ENCODE measurements at regions not wholly inside any gene's neighbourhood (a gene's known extent, or its start where the extent isn't known, plus 50 kb on each side); places are given as distances from the start of the nearest gene placed in this dataset.
"Not testable (repeated sequence)": the region's sequence is repeated elsewhere in the genome, so short reads cannot be mapped to it uniquely, and the experiment has no call there.

GRCh38 chr1:104526158-104526795 lies 776.6 kb downstream of the AMY1C start:
- in situ Hi-C loops (cut with HindIII; ENCODE audit: low pct_ligation_motif_present, low pct_unique_long_range_greater_than_20kb, low sequenced_read_pairs): no loop called here
- no peak for DNase-seq

- in situ Hi-C loops (cut with HindIII; ENCODE audit: low pct_ligation_motif_present, low pct_unique_long_range_greater_than_20kb, low sequenced_read_pairs): no loop called here
- no peak for DNase-seq
Observed at GRCh38 chr1:104531990-104532389, 782.3 kb downstream of the AMY1C start.

- DNase-seq: no peak
- in situ Hi-C loops (cut with HindIII; ENCODE audit: low pct_ligation_motif_present, low pct_unique_long_range_greater_than_20kb, low sequenced_read_pairs): no loop called here
Observed at GRCh38 chr1:104574620-104575019, 824.9 kb downstream of the AMY1C start.

- no peak for DNase-seq
- in situ Hi-C loops (cut with HindIII; ENCODE audit: low pct_ligation_motif_present, low pct_unique_long_range_greater_than_20kb, low sequenced_read_pairs): no loop called here
Observed at GRCh38 chr1:104592926-104593325, 843.2 kb downstream of the AMY1C start.

- in situ Hi-C loops (cut with HindIII; ENCODE audit: low pct_ligation_motif_present, low pct_unique_long_range_greater_than_20kb, low sequenced_read_pairs): no loop called here
- no peak for DNase-seq
Observed at GRCh38 chr1:104593413-104594187, 843.9 kb downstream of the AMY1C start.

GRCh38 chr1:104617474-104617873 lies 867.8 kb downstream of the AMY1C start:
- in situ Hi-C loops (cut with HindIII; ENCODE audit: low pct_ligation_motif_present, low pct_unique_long_range_greater_than_20kb, low sequenced_read_pairs): no loop called here
- no peak for DNase-seq

GRCh38 chr1:104621221-104621620 lies 871.5 kb downstream of the AMY1C start:
- no peak for DNase-seq
- in situ Hi-C loops (cut with HindIII; ENCODE audit: low pct_ligation_motif_present, low pct_unique_long_range_greater_than_20kb, low sequenced_read_pairs): no loop called here

GRCh38 chr1:104624538-104624937 lies 874.8 kb downstream of the AMY1C start:
- no peak for DNase-seq
- in situ Hi-C loops (cut with HindIII; ENCODE audit: low pct_ligation_motif_present, low pct_unique_long_range_greater_than_20kb, low sequenced_read_pairs): no loop called here

- in situ Hi-C loops (cut with HindIII; ENCODE audit: low pct_ligation_motif_present, low pct_unique_long_range_greater_than_20kb, low sequenced_read_pairs): no loop called here
Observed at GRCh38 chr1:104629589-104629988, 879.9 kb downstream of the AMY1C start.

GRCh38 chr1:104630567-104631149 lies 881.0 kb downstream of the AMY1C start:
- no peak for DNase-seq
- in situ Hi-C loops (cut with HindIII; ENCODE audit: low pct_ligation_motif_present, low pct_unique_long_range_greater_than_20kb, low sequenced_read_pairs): no loop called here

More at GRCh38 chr1:104629589-104629988, 879.9 kb downstream of the AMY1C start:
- no peak for DNase-seq

GRCh38 chr1:104636581-104636980 lies 886.9 kb downstream of the AMY1C start:
- in situ Hi-C loops (cut with HindIII; ENCODE audit: low pct_ligation_motif_present, low pct_unique_long_range_greater_than_20kb, low sequenced_read_pairs): no loop called here
- DNase-seq: peak; percentile 7

- in situ Hi-C loops (cut with HindIII; ENCODE audit: low pct_ligation_motif_present, low pct_unique_long_range_greater_than_20kb, low sequenced_read_pairs): no loop called here
- DNase-seq: no peak
Observed at GRCh38 chr1:104646233-104646632, 896.5 kb downstream of the AMY1C start.

- peak; percentile 38 for DNase-seq
- in situ Hi-C loops (cut with HindIII; ENCODE audit: low pct_ligation_motif_present, low pct_unique_long_range_greater_than_20kb, low sequenced_read_pairs): no loop called here
Observed at GRCh38 chr1:104648269-104648691, 898.6 kb downstream of the AMY1C start.

- DNase-seq; in situ Hi-C loops (cut with HindIII; ENCODE audit: low pct_ligation_motif_present, low pct_unique_long_range_greater_than_20kb, low sequenced_read_pairs): not testable (repeated sequence)
Observed at GRCh38 chr1:104664374-104664773, 914.7 kb downstream of the AMY1C start.

GRCh38 chr1:104665300-104665699 lies 915.6 kb downstream of the AMY1C start:
- in situ Hi-C loops (cut with HindIII; ENCODE audit: low pct_ligation_motif_present, low pct_unique_long_range_greater_than_20kb, low sequenced_read_pairs): no loop called here
- no peak for DNase-seq

GRCh38 chr1:104671684-104672353 lies 922.1 kb downstream of the AMY1C start:
- DNase-seq: no peak
- in situ Hi-C loops (cut with HindIII; ENCODE audit: low pct_ligation_motif_present, low pct_unique_long_range_greater_than_20kb, low sequenced_read_pairs): no loop called here

- in situ Hi-C loops (cut with HindIII; ENCODE audit: low pct_ligation_motif_present, low pct_unique_long_range_greater_than_20kb, low sequenced_read_pairs): no loop called here
- no peak for DNase-seq
Observed at GRCh38 chr1:104699433-104699832, 949.7 kb downstream of the AMY1C start.

- no peak for DNase-seq
- in situ Hi-C loops (cut with HindIII; ENCODE audit: low pct_ligation_motif_present, low pct_unique_long_range_greater_than_20kb, low sequenced_read_pairs): no loop called here
Observed at GRCh38 chr1:104702731-104703130, 953.0 kb downstream of the AMY1C start.

GRCh38 chr1:104706631-104707147 lies 957.0 kb downstream of the AMY1C start:
- in situ Hi-C loops (cut with HindIII; ENCODE audit: low pct_ligation_motif_present, low pct_unique_long_range_greater_than_20kb, low sequenced_read_pairs): no loop called here
- peak; percentile 12 for DNase-seq

Measured in ACHN (cell line).